GM23248 (cell line): ENCODE measurements at regions not wholly inside any gene's neighbourhood (a gene's known extent, or its start where the extent isn't known, plus 50 kb on each side); places are given as distances from the start of the nearest gene placed in this dataset.
A peak's percentile ranks its signal among the peaks of the same experiment; 100 is the strongest.

Experiments used
- DNase-seq: peaks from one replicate; pipeline ENCODE4 v3.0.0-alpha.2; 2015
- H2AFZ ChIP-seq: fragments of 200-600 bp; sonication (generic); 2 replicates; pipeline ENCODE4 v1.6.1; 2016; ENCODE audit warnings: antibody characterized with exemption
- H3F3A ChIP-seq: fragments of 200-600 bp; sonication (generic); 2 replicates; pipeline ENCODE4 v1.6.1; 2016; ENCODE audit warnings: mild to moderate bottlenecking, antibody characterized with exemption, mixed run types; ENCODE audit not compliant: insufficient read depth
- H3K27ac ChIP-seq: fragments of 200-600 bp; sonication (generic); 2 replicates; pipeline ENCODE4 v1.5.1; 2016; ENCODE audit warnings: mild to moderate bottlenecking
- H3K27me3 ChIP-seq: fragments of 200-600 bp; sonication (generic); replicated peaks from 2 replicates; pipeline ENCODE4 v1.6.1; 2016; ENCODE audit warnings: mild to moderate bottlenecking; ENCODE audit not compliant: insufficient read depth
- H3K36me3 ChIP-seq: fragments of 200-600 bp; sonication (generic); 2 replicates; pipeline ENCODE4 v1.6.1; 2016; ENCODE audit warnings: low read depth, mild to moderate bottlenecking
- H3K4me1 ChIP-seq: fragments of 200-600 bp; sonication (generic); 2 replicates; pipeline ENCODE4 v1.6.1; 2016; ENCODE audit warnings: mild to moderate bottlenecking; ENCODE audit not compliant: insufficient read depth
- H3K4me2 ChIP-seq: fragments of 200-600 bp; sonication (generic); one replicate; pipeline ENCODE4 v1.6.1; 2016; ENCODE audit warnings: mild to moderate bottlenecking; ENCODE audit not compliant: unreplicated experiment
- H3K4me3 ChIP-seq: fragments of 200-600 bp; sonication (generic); 2 replicates; pipeline ENCODE4 v1.5.1; 2016; ENCODE audit warnings: mild to moderate bottlenecking
- H3K79me2 ChIP-seq: fragments of 200-600 bp; sonication (generic); 2 replicates; pipeline ENCODE4 v1.6.1; 2016; ENCODE audit warnings: mild to moderate bottlenecking; ENCODE audit not compliant: insufficient read depth
- H3K9ac ChIP-seq: fragments of 200-600 bp; sonication (generic); 2 replicates; pipeline ENCODE4 v1.6.1; 2016; ENCODE audit warnings: mild to moderate bottlenecking
- H3K9me2 ChIP-seq: fragments of 200-600 bp; sonication (generic); 2 replicates; pipeline ENCODE4 v1.6.1; 2016; ENCODE audit warnings: mixed run types, mild to moderate bottlenecking, moderate library complexity; ENCODE audit not compliant: insufficient read depth
- H3K9me3 ChIP-seq: fragments of 200-600 bp; sonication (generic); one replicate; pipeline ENCODE4 v1.6.1; 2017; ENCODE audit warnings: low read depth
- H4K20me1 ChIP-seq: fragments of 200-600 bp; sonication (generic); 2 replicates; pipeline ENCODE4 v1.6.0; 2016; ENCODE audit not compliant: insufficient read depth
- EZH2 ChIP-seq: fragments of 200-600 bp; sonication (generic); IDR thresholded peaks from 2 replicates; pipeline ENCODE4 v1.6.1; 2018; ENCODE audit warnings: antibody characterized with exemption, mild to moderate bottlenecking; ENCODE audit not compliant: insufficient read depth, poor library complexity, severe bottlenecking
- EZH2phosphoT487 ChIP-seq: fragments of 200-600 bp; sonication (generic); IDR thresholded peaks from 2 replicates; pipeline ENCODE4 v1.6.1; 2018; ENCODE audit warnings: antibody characterized with exemption, moderate library complexity, mild to moderate bottlenecking, low read depth; ENCODE audit not compliant: insufficient read depth
- whole genome bisulfite sequencing, 2 experiments: methylation state at CpG; one replicate each; pipeline ENCODE4 v1.1.6; 2015 to 2017; ENCODE audit warnings: low lambda C conversion rate in 2 of 2, low coverage in 1 of 2; ENCODE audit errors: missing lambda C conversion rate in 2 of 2; 5-methylcytosine and 5-hydroxymethylcytosine counted together
- in situ Hi-C: fragments of 300-500 bp; cut with MboI; formaldehyde crosslinking; loops from 2 replicates; pipeline ENCODE4 v1.15.0; 2020

- H3K4me1 ChIP-seq: no peaks in the 10 kb centered on the region
- no peak overlapping the region for H3K4me3 ChIP-seq
- no peaks in the 10 kb centered on the region for H3K79me2 ChIP-seq
- no peaks in the 10 kb centered on the region for H4K20me1 ChIP-seq
- no peak for TF ChIP-seq EZH2phosphoT487
- no peak for TF ChIP-seq EZH2
- no peaks in the 10 kb centered on the region for H3K36me3 ChIP-seq
- 85 to 88% methylated on average over 1 of the region's 1 CpG for WGBS, 2 experiments
- no peak for DNase-seq
- H3K27me3 ChIP-seq: no peaks in the 10 kb centered on the region
- H3K9ac ChIP-seq: no peak overlapping the region
- H3K9me3 ChIP-seq: no peaks in the 10 kb centered on the region
- in situ Hi-C loops: no loop called here
- no peak overlapping the region for H3K27ac ChIP-seq
- no peak overlapping the region for H3K4me2 ChIP-seq
- no peaks in the 10 kb centered on the region for H3F3A ChIP-seq
- H3K9me2 ChIP-seq: no peaks in the 10 kb centered on the region
- H2AFZ ChIP-seq: no peak overlapping the region
Observed at GRCh38 chr5:125185740-125186139, 439.3 kb upstream of the ZNF608 start.

- H3K79me2 ChIP-seq: no peaks in the 10 kb centered on the region
- H3F3A ChIP-seq: no peaks in the 10 kb centered on the region
- H2AFZ ChIP-seq: no peak overlapping the region
- H3K4me2 ChIP-seq: no peak overlapping the region
- H3K9me2 ChIP-seq: no peaks in the 10 kb centered on the region
- H3K4me1 ChIP-seq: no peaks in the 10 kb centered on the region
- WGBS, 2 experiments: 85 to 92% methylated on average over 4 of the region's 4 CpGs
- H4K20me1 ChIP-seq: no peaks in the 10 kb centered on the region
- in situ Hi-C loops: no loop called here
- H3K27ac ChIP-seq: no peak overlapping the region
- H3K4me3 ChIP-seq: no peak overlapping the region
- no peak overlapping the region for H3K9ac ChIP-seq
- no peaks in the 10 kb centered on the region for H3K36me3 ChIP-seq
- DNase-seq: no peak
- H3K27me3 ChIP-seq: no peaks in the 10 kb centered on the region
- TF ChIP-seq EZH2: no peak
- TF ChIP-seq EZH2phosphoT487: no peak
- H3K9me3 ChIP-seq: no peaks in the 10 kb centered on the region
Observed at GRCh38 chr5:125186911-125187375, 440.5 kb upstream of the ZNF608 start.

DNA sequence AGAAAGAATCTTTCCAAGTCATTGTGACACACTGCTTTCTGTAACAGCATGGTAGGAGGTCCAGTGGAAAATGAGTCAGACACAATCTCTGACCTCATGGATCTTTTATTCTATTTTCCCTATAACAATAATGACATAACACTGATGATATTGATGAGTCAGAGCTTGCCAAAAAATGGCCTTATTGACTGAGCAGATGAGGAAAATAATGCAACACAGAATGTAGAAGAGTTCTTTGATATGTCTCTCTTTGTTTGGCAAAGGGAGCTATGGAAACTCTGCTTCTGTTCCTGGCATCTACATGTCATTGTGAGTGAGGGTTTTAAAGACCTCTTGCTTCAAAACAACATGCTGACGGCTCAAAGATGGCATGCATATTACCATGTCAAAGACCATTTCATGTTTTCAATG is 443.1 kb upstream of the ZNF608 start:
- Histone ChIP-seq H3K9me3 (no peaks in the 10 kb centered on the region), H3K9me2 (no peaks in the 10 kb centered on the region), H3K27me3 (no peaks in the 10 kb centered on the region), H3K9ac (no peak overlapping the region), H3K79me2 (no peaks in the 10 kb centered on the region), H3F3A (no peaks in the 10 kb centered on the region), H3K4me3 (no peak overlapping the region), H2AFZ (no peak overlapping the region), H3K27ac (no peak overlapping the region), H3K4me2 (no peak overlapping the region), H3K36me3 (no peaks in the 10 kb centered on the region), H3K4me1 (no peaks in the 10 kb centered on the region), H4K20me1 (no peaks in the 10 kb centered on the region)
- 37 to 50% methylated on average over 1 of the region's 1 CpG for WGBS, 2 experiments
- in situ Hi-C loops: no loop called here
- peak; percentile 50 for DNase-seq
- TF ChIP-seq EZH2phosphoT487: no peak
- no peak for TF ChIP-seq EZH2

DNA sequence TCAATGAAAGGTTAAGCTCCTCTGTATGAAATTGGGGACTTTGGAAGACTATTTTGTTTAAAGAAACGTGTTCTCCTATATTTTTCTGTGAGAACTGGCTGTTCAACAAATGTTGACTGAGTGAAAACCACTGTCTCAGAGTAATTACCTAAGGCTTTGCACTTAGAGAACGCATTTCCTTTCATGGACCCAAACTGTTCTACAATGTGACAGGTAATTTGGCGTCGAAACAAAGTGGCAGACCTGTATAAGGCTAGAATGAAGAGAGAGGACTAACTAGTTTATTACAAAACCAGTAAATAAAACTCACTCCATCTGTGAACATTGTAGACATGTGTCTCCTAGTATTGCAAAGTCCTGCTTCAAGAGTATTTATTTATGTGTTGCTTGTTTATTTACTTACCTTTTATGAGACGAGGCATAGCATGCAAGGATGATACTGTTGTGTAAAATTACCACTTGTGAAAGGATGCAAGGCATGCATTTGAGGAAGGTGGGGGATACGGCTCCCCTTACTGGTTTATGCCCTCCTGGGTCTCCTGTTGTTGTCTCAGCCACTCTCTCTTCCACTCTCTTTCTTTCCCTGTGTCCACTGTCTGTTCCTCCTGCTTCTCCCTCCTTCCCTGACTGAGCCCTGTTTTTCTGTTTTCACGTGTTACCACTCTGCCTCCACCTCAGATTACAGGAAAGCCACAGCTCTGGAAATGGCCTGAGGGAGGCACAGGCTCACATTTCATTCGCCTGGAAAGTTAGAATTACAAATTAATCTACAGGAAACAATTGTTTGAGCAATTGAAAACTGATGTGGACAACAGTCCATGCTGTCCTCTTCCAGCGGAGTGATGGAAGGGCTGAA is 444.0 kb upstream of the ZNF608 start:
- Histone ChIP-seq H3K36me3 (no peaks in the 10 kb centered on the region), H2AFZ (no peak overlapping the region), H3K4me3 (no peak overlapping the region), H3K4me1 (no peaks in the 10 kb centered on the region), H3K79me2 (no peaks in the 10 kb centered on the region), H3K9ac (no peak overlapping the region), H3K9me2 (no peaks in the 10 kb centered on the region), H3K4me2 (no peak overlapping the region), H3K27me3 (no peaks in the 10 kb centered on the region), H3F3A (no peaks in the 10 kb centered on the region), H4K20me1 (no peaks in the 10 kb centered on the region), H3K9me3 (no peaks in the 10 kb centered on the region), H3K27ac (no peak overlapping the region)
- WGBS, 2 experiments: 63 to 64% methylated on average over 9 of the region's 9 CpGs
- no peak for DNase-seq
- TF ChIP-seq EZH2 (no peak), EZH2phosphoT487 (no peak)
- in situ Hi-C loops: no loop called here

DNA sequence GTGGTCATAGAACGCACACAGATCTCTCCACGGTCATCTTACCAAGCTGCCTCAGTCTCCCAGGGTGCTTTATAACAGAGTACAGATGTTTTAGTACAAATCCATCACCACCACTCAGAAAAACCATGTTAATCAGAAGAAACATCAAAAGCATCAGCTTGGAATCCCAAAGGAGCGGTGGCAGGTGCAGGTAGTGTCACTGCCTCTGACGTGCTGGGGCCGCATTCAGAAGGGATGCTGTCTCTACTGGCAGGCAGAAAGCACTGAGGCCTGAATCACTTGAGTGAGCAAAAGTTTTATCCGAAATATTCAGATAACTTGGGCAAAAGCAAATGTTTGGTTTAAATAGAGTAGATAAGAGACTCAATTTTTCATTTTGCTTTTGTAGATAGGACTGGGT is 448.4 kb upstream of the ZNF608 start:
- Histone ChIP-seq H3K9ac (no peak overlapping the region), H3K27me3 (no peaks in the 10 kb centered on the region), H3K4me3 (no peak overlapping the region), H3K9me3 (no peaks in the 10 kb centered on the region), H3K27ac (no peak overlapping the region), H2AFZ (no peak overlapping the region), H3K4me1 (no peaks in the 10 kb centered on the region), H3K79me2 (no peaks in the 10 kb centered on the region), H3K36me3 (no peaks in the 10 kb centered on the region), H3K9me2 (no peaks in the 10 kb centered on the region), H3F3A (no peaks in the 10 kb centered on the region), H3K4me2 (no peak overlapping the region), H4K20me1 (no peaks in the 10 kb centered on the region)
- in situ Hi-C loops: no loop called here
- 87% methylated on average over 6 of the region's 6 CpGs for WGBS, 2 experiments
- no peak for TF ChIP-seq EZH2
- TF ChIP-seq EZH2phosphoT487: no peak
- DNase-seq: no peak
